Progenitor cell of endocrine pancreas (in vitro differentiated cells): ENCODE measurements at regions not wholly inside any gene's neighbourhood (a gene's known extent, or its start where the extent isn't known, plus 50 kb on each side); places are given as distances from the start of the nearest gene placed in this dataset.
"Not testable (repeated sequence)": the region's sequence is repeated elsewhere in the genome, so short reads cannot be mapped to it uniquely, and the experiment has no call there.

Experiments
- DNase-seq: peaks from one replicate; pipeline ENCODE4 v3.0.0; 2021; ENCODE audit warnings: low spot score; ENCODE audit not compliant: unreplicated experiment
- H3K27ac Mint-ChIP-seq: 2 replicates; pipeline ENCODE4 v1.8.0; 2021; ENCODE audit warnings: mild to moderate bottlenecking, moderate library complexity, mixed read lengths
- H3K27me3 Mint-ChIP-seq: 2 replicates; pipeline ENCODE4 v1.8.0; 2021; ENCODE audit warnings: mixed read lengths
- H3K36me3 Mint-ChIP-seq: 2 replicates; pipeline ENCODE4 v1.8.0; 2022; ENCODE audit warnings: mixed read lengths; ENCODE audit not compliant: insufficient read depth
- H3K4me1 Mint-ChIP-seq: 2 replicates; pipeline ENCODE4 v1.8.0; 2021; ENCODE audit warnings: low read depth, mixed read lengths
- H3K4me3 Mint-ChIP-seq: 2 replicates; pipeline ENCODE4 v1.8.0; 2021; ENCODE audit warnings: low read depth, mild to moderate bottlenecking, moderate library complexity, mixed read lengths
- H3K9me3 Mint-ChIP-seq: 2 replicates; pipeline ENCODE4 v1.8.0; 2021; ENCODE audit warnings: low read depth, mixed read lengths
- CTCF ChIP-seq: fragments of 200-600 bp; sonication (generic); IDR thresholded peaks from one replicate; pipeline ENCODE4 v1.5.0; 2021; ENCODE audit warnings: antibody characterized with exemption, mild to moderate bottlenecking; ENCODE audit not compliant: unreplicated experiment

- Mint-ChIP-seq H3K4me3 (no peak overlapping the region), H3K27me3 (peaks cover 14% of the 10 kb centered on the region), H3K9me3 (no peaks in the 10 kb centered on the region), H3K36me3 (no peaks in the 10 kb centered on the region), H3K27ac (no peak overlapping the region), H3K4me1 (no peaks in the 10 kb centered on the region)
- TF ChIP-seq CTCF = no peak
- no peak for DNase-seq
Measured at GRCh38 chr22:49396817-49397216, 430.9 kb downstream of the BRD1 start.

- no peak for TF ChIP-seq CTCF
- H3K4me1 Mint-ChIP-seq = no peaks in the 10 kb centered on the region
- H3K27ac Mint-ChIP-seq = no peak overlapping the region
- H3K36me3 Mint-ChIP-seq = no peaks in the 10 kb centered on the region
- peaks cover 14% of the 10 kb centered on the region for H3K27me3 Mint-ChIP-seq
- no peaks in the 10 kb centered on the region for H3K9me3 Mint-ChIP-seq
- DNase-seq = no peak
- no peak overlapping the region for H3K4me3 Mint-ChIP-seq
Measured at GRCh38 chr22:49395617-49396016, 432.1 kb downstream of the BRD1 start.

GRCh38 chr22:49395062-49395461 lies 432.6 kb downstream of the BRD1 start:
- not testable (repeated sequence) for H3K27ac Mint-ChIP-seq, DNase-seq, H3K4me1 Mint-ChIP-seq, H3K4me3 Mint-ChIP-seq, H3K36me3 Mint-ChIP-seq, H3K9me3 Mint-ChIP-seq
- peaks cover 14% of the 10 kb centered on the region for H3K27me3 Mint-ChIP-seq

GRCh38 chr22:49394116-49394785 lies 433.4 kb downstream of the BRD1 start:
- no peak overlapping the region for H3K4me3 Mint-ChIP-seq
- H3K9me3 Mint-ChIP-seq = no peaks in the 10 kb centered on the region
- no peak for TF ChIP-seq CTCF
- DNase-seq = no peak
- H3K4me1 Mint-ChIP-seq = no peaks in the 10 kb centered on the region
- peaks cover 14% of the 10 kb centered on the region for H3K27me3 Mint-ChIP-seq
- H3K27ac Mint-ChIP-seq = no peak overlapping the region
- H3K36me3 Mint-ChIP-seq = no peaks in the 10 kb centered on the region

GRCh38 chr22:49393526-49393925 lies 434.1 kb downstream of the BRD1 start:
- no peaks in the 10 kb centered on the region for H3K4me1 Mint-ChIP-seq
- H3K27ac Mint-ChIP-seq = no peak overlapping the region
- TF ChIP-seq CTCF = no peak
- no peaks in the 10 kb centered on the region for H3K36me3 Mint-ChIP-seq
- no peak overlapping the region for H3K4me3 Mint-ChIP-seq
- peaks cover 14% of the 10 kb centered on the region for H3K27me3 Mint-ChIP-seq
- DNase-seq = no peak
- H3K9me3 Mint-ChIP-seq = no peaks in the 10 kb centered on the region

- Mint-ChIP-seq H3K4me1 (no peaks in the 10 kb centered on the region), H3K36me3 (no peaks in the 10 kb centered on the region), H3K4me3 (no peak overlapping the region), H3K27me3 (peaks cover 14% of the 10 kb centered on the region), H3K27ac (no peak overlapping the region), H3K9me3 (no peaks in the 10 kb centered on the region)
- no peak for TF ChIP-seq CTCF
- no peak for DNase-seq
Measured at GRCh38 chr22:49392841-49393510, 434.7 kb downstream of the BRD1 start.
